Gastrocnemius medialis (tissue), 4 donors: ENCODE measurements at regions not wholly inside any gene's neighbourhood (a gene's known extent, or its start where the extent isn't known, plus 50 kb on each side); places are given as distances from the start of the nearest gene placed in this dataset.

ENCODE experiments used
- ATAC-seq, 2 donors: fragments of 150-250 bp; one replicate each; pipeline ENCODE4 v1.9.1; 2016
- DNase-seq, 2 donors: peaks; one replicate each; pipeline ENCODE4 v3.0.0-alpha.2; 2019
- H3K27ac ChIP-seq, 4 donors: fragments of 200-600 bp; sonication (generic); 1 replicate in 1 of 4; 2 replicates in 3 of 4; pipeline ENCODE4 v1.5.1; 2016 to 2018; ENCODE audit warnings: mild to moderate bottlenecking in 2 of 4, moderate library complexity in 1 of 4
- H3K27me3 ChIP-seq, 3 donors: fragments of 200-600 bp; sonication (generic) in 2 of 3; 1 replicate in 1 of 3; 2 replicates in 2 of 3; pipeline versions ENCODE4 v1.5.1 to v1.6.0; 2016 to 2019; ENCODE audit warnings: mild to moderate bottlenecking in 1 of 3, moderate library complexity in 1 of 3
- H3K36me3 ChIP-seq, 2 donors: fragments of 200-600 bp; sonication (generic) in 1 of 2; one replicate each; pipeline ENCODE4 v1.5.1; 2017 to 2018
- H3K4me1 ChIP-seq, 2 donors: fragments of 200-600 bp; sonication (generic) in 1 of 2; one replicate each; pipeline ENCODE4 v1.5.1; 2016 to 2017; ENCODE audit warnings: mild to moderate bottlenecking in 2 of 2
- H3K4me3 ChIP-seq, 4 donors: fragments of 200-600 bp; sonication (generic) in 3 of 4; 1 replicate in 1 of 4; 2 replicates in 3 of 4; pipeline ENCODE4 v1.5.1; 2016 to 2019; ENCODE audit warnings: mild to moderate bottlenecking in 2 of 4
- H3K9me3 ChIP-seq, 3 donors: fragments of 200-600 bp; sonication (generic) in 2 of 3; 1 replicate in 1 of 3; 2 replicates in 2 of 3; pipeline ENCODE4 v1.5.1; 2016 to 2019
- CTCF ChIP-seq, 5 experiments: fragments of 450-650 bp in 3 of 5; fragments of 200-600 bp in 2 of 5; sonication (generic) in 2 of 5; IDR thresholded peaks in 4 of 5; conservative IDR thresholded peaks in 1 of 5; 1 replicate in 4 of 5; 2 replicates in 1 of 5; pipeline ENCODE4 v1.5.1; 2016 to 2019; ENCODE audit warnings: antibody characterized with exemption in 5 of 5, mild to moderate bottlenecking in 3 of 5, moderate library complexity in 3 of 5
- POLR2A ChIP-seq, 2 donors: fragments of 450-650 bp; IDR thresholded peaks; one replicate each; pipeline ENCODE4 v1.6.1; 2017; ENCODE audit warnings: antibody characterized with exemption in 2 of 2, mild to moderate bottlenecking in 2 of 2, moderate library complexity in 2 of 2
- in situ Hi-C, 4 donors: fragments of 200-750 bp; cut with MboI; loops; one replicate each; pipeline versions ENCODE4 v1.15.0 to v1.8.0; 2017; ENCODE audit warnings: low sequenced_read_pairs in 4 of 4
- intact Hi-C: fragments of 100-400 bp; cut with DNase I; formaldehyde crosslinking; loops from one replicate; pipeline ENCODE4 v1.15.1; 2023; ENCODE audit warnings: low total_unique reads

GRCh38 chr5:27682600-27682999 is 644.2 kb upstream of the CDH9 start:
- no peak overlapping the region for H3K4me3 ChIP-seq
- H3K36me3 ChIP-seq, result no peaks in the 10 kb centered on the region
- ATAC-seq, result no peak
- H3K9me3 ChIP-seq, result no peaks in the 10 kb centered on the region
- H3K27ac ChIP-seq, result no peak overlapping the region
- TF ChIP-seq POLR2A (IDR thresholded peaks at IDR 0.05), result no peak
- no peak for TF ChIP-seq CTCF (IDR thresholded peaks at IDR 0.05 in 4 of 5, conservative IDR thresholded peaks at IDR 0.05 in 1 of 5)
- intact Hi-C loops, result no loop called here
- H3K27me3 ChIP-seq, result no peaks in the 10 kb centered on the region
- no peaks in the 10 kb centered on the region for H3K4me1 ChIP-seq
- in situ Hi-C loops, result no loop called here
- DNase-seq, result no peak

GRCh38 chr5:27652505-27652904 is 614.1 kb upstream of the CDH9 start:
- Histone ChIP-seq H3K4me3 (no peak overlapping the region), H3K27ac (no peak overlapping the region), H3K4me1 (no peaks in the 10 kb centered on the region), H3K36me3 (no peaks in the 10 kb centered on the region), H3K27me3 (no peaks in the 10 kb centered on the region), H3K9me3 (no peaks in the 10 kb centered on the region)
- TF ChIP-seq POLR2A (IDR thresholded peaks at IDR 0.05), result no peak
- TF ChIP-seq CTCF (IDR thresholded peaks at IDR 0.05 in 4 of 5, conservative IDR thresholded peaks at IDR 0.05 in 1 of 5), result no peak
- ATAC-seq, result no peak
- in situ Hi-C loops (no loop called here), intact Hi-C loops (no loop called here)
- no peak for DNase-seq

GRCh38 chr5:27639005-27639612 is 600.7 kb upstream of the CDH9 start:
- Histone ChIP-seq H3K9me3 (no peaks in the 10 kb centered on the region), H3K36me3 (no peaks in the 10 kb centered on the region), H3K4me3 (no peak overlapping the region), H3K27me3 (no peaks in the 10 kb centered on the region), H3K4me1 (no peaks in the 10 kb centered on the region), H3K27ac (no peak overlapping the region)
- intact Hi-C loops (no loop called here), in situ Hi-C loops (no loop called here)
- no peak for TF ChIP-seq CTCF (IDR thresholded peaks at IDR 0.05 in 4 of 5, conservative IDR thresholded peaks at IDR 0.05 in 1 of 5)
- no peak for TF ChIP-seq POLR2A (IDR thresholded peaks at IDR 0.05)
- DNase-seq (no peak), ATAC-seq (no peak)

- H3K36me3 ChIP-seq, result no peaks in the 10 kb centered on the region
- in situ Hi-C loops (no loop called here), intact Hi-C loops (no loop called here)
- DNase-seq (no peak), ATAC-seq (no peak)
- no peaks in the 10 kb centered on the region for H3K4me1 ChIP-seq
- no peaks in the 10 kb centered on the region for H3K9me3 ChIP-seq
- H3K27ac ChIP-seq, result no peak overlapping the region
- H3K27me3 ChIP-seq, result no peaks in the 10 kb centered on the region
- no peak for TF ChIP-seq POLR2A (IDR thresholded peaks at IDR 0.05)
- no peak for TF ChIP-seq CTCF (IDR thresholded peaks at IDR 0.05 in 4 of 5, conservative IDR thresholded peaks at IDR 0.05 in 1 of 5)
- no peak overlapping the region for H3K4me3 ChIP-seq
These were observed 581.6 kb upstream of the CDH9 start for GRCh38 chr5:27619982-27620381.

GRCh38 chr5:27612161-27612560 is 573.8 kb upstream of the CDH9 start:
- Histone ChIP-seq H3K4me1 (no peaks in the 10 kb centered on the region), H3K27me3 (no peaks in the 10 kb centered on the region), H3K4me3 (no peak overlapping the region), H3K27ac (no peak overlapping the region), H3K9me3 (no peaks in the 10 kb centered on the region), H3K36me3 (no peaks in the 10 kb centered on the region)
- intact Hi-C loops, result no loop called here
- ATAC-seq, result no peak
- TF ChIP-seq CTCF (IDR thresholded peaks at IDR 0.05 in 4 of 5, conservative IDR thresholded peaks at IDR 0.05 in 1 of 5), result no peak
- no peak for TF ChIP-seq POLR2A (IDR thresholded peaks at IDR 0.05)
- no peak for DNase-seq
- in situ Hi-C loops, result no loop called here
